Left forelimb (tissue), 1 donor: ENCODE measurements at regions not wholly inside any gene's neighbourhood (a gene's known extent, or its start where the extent isn't known, plus 50 kb on each side); places are given as distances from the start of the nearest gene placed in this dataset.

Experiments used
- DNase-seq: peaks from one replicate; pipeline ENCODE4 v3.0.0-alpha.2; 2018; ENCODE audit warnings: low spot score

GRCh38 chr13:74406420-74406819 is 272.2 kb upstream of the KLF12 start:
- no peak for DNase-seq

GRCh38 chr13:74398599-74398998 is 264.4 kb upstream of the KLF12 start:
- no peak for DNase-seq

- no peak for DNase-seq
Measured at GRCh38 chr13:74389056-74389455, 254.9 kb upstream of the KLF12 start.

- no peak for DNase-seq
Measured at GRCh38 chr13:74388626-74389025, 254.4 kb upstream of the KLF12 start.

GRCh38 chr13:74372511-74372910 is 238.3 kb upstream of the KLF12 start:
- no peak for DNase-seq

GRCh38 chr13:74367193-74367592 is 233.0 kb upstream of the KLF12 start:
- DNase-seq, result no peak

- DNase-seq, result no peak
Measured at GRCh38 chr13:74361274-74361673, 227.1 kb upstream of the KLF12 start.

- no peak for DNase-seq
Measured at GRCh38 chr13:74346960-74347359, 212.8 kb upstream of the KLF12 start.

- no peak for DNase-seq
Measured at GRCh38 chr13:74338341-74338740, 204.1 kb upstream of the KLF12 start.

- no peak for DNase-seq
Measured at GRCh38 chr13:74336546-74336945, 202.3 kb upstream of the KLF12 start.

GRCh38 chr13:74335370-74335769 is 201.2 kb upstream of the KLF12 start:
- DNase-seq, result no peak

- DNase-seq, result no peak
Measured at GRCh38 chr13:74329962-74330361, 195.8 kb upstream of the KLF12 start.

GRCh38 chr13:74325106-74325505 is 190.9 kb upstream of the KLF12 start:
- no peak for DNase-seq

- no peak for DNase-seq
Measured at GRCh38 chr13:74324338-74324737, 190.1 kb upstream of the KLF12 start.

- DNase-seq, result no peak
Measured at GRCh38 chr13:74322562-74322961, 188.4 kb upstream of the KLF12 start.

GRCh38 chr13:74320282-74320681 is 186.1 kb upstream of the KLF12 start:
- no peak for DNase-seq

- no peak for DNase-seq
Measured at GRCh38 chr13:74316547-74316946, 182.3 kb upstream of the KLF12 start.

- DNase-seq, result no peak
Measured at GRCh38 chr13:74306496-74306895, 172.3 kb upstream of the KLF12 start.

GRCh38 chr13:74305876-74306275 is 171.7 kb upstream of the KLF12 start:
- DNase-seq, result no peak

- no peak for DNase-seq
Measured at GRCh38 chr13:74301258-74301935, 167.2 kb upstream of the KLF12 start.

- DNase-seq, result no peak
Measured at GRCh38 chr13:74300162-74300561, 166.0 kb upstream of the KLF12 start.

- DNase-seq, result no peak
Measured at GRCh38 chr13:74299721-74300120, 165.5 kb upstream of the KLF12 start.

GRCh38 chr13:74298923-74299322 is 164.7 kb upstream of the KLF12 start:
- DNase-seq, result no peak
